Fibroblast of lung (primary cell): ENCODE measurements at regions not wholly inside any gene's neighbourhood (a gene's known extent, or its start where the extent isn't known, plus 50 kb on each side); places are given as distances from the start of the nearest gene placed in this dataset.
"Not testable (repeated sequence)": the region's sequence is repeated elsewhere in the genome, so short reads cannot be mapped to it uniquely, and the experiment has no call there.

Experiments used
- DNase-seq, 2 donors: peaks; one replicate each; pipeline versions ENCODE4 v3.0.0 to v3.0.0-alpha.2; 2010; ENCODE audit warnings: low read depth in 2 of 2
- H2AFZ ChIP-seq: 2 replicates; pipeline ENCODE4 v1.5.1; 2012; ENCODE audit warnings: low read length, control low read depth, inconsistent platforms
- H3K27ac ChIP-seq: 2 replicates; pipeline ENCODE4 v1.5.1; 2011; ENCODE audit warnings: low read length, control low read depth; ENCODE audit not compliant: insufficient read depth
- H3K27me3 ChIP-seq: 2 replicates; pipeline ENCODE4 v1.5.1; 2011; ENCODE audit warnings: mild to moderate bottlenecking, low read length; ENCODE audit not compliant: control insufficient read depth, insufficient read depth
- H3K36me3 ChIP-seq: 2 replicates; pipeline ENCODE4 v1.5.1; 2011; ENCODE audit warnings: low read length; ENCODE audit not compliant: control insufficient read depth, insufficient read depth
- H3K4me1 ChIP-seq: 2 replicates; pipeline ENCODE4 v1.5.1; 2011; ENCODE audit warnings: low read length; ENCODE audit not compliant: control insufficient read depth, insufficient read depth; ENCODE audit errors: extremely low read depth
- H3K4me2 ChIP-seq: 2 replicates; pipeline ENCODE4 v1.5.1; 2011; ENCODE audit warnings: low read length, control low read depth; ENCODE audit not compliant: insufficient read depth; ENCODE audit errors: extremely low read depth
- H3K4me3 ChIP-seq, 4 experiments: fragments of 200-600 bp in 1 of 4; sonication (generic) in 1 of 4; replicated peaks in 1 of 4; 2 replicates each; pipeline ENCODE4 v1.5.1; 2011 to 2016; ENCODE audit warnings: low read length in 4 of 4, low read depth in 3 of 4, mild to moderate bottlenecking in 3 of 4, control low read depth in 2 of 4, inconsistent platforms in 1 of 4, mixed read lengths in 1 of 4; ENCODE audit not compliant: insufficient read depth in 1 of 4; ENCODE audit errors: control extremely low read depth in 1 of 4
- H3K79me2 ChIP-seq: 2 replicates; pipeline ENCODE4 v1.5.1; 2012; ENCODE audit warnings: mild to moderate bottlenecking, low read length, inconsistent platforms; ENCODE audit not compliant: control insufficient read depth, insufficient read depth
- H3K9ac ChIP-seq: 2 replicates; pipeline ENCODE4 v1.5.1; 2011; ENCODE audit warnings: mild to moderate bottlenecking, low read length, control low read depth; ENCODE audit not compliant: insufficient read depth
- H3K9me3 ChIP-seq: 2 replicates; pipeline ENCODE4 v1.5.1; 2012; ENCODE audit warnings: low read depth, low read length; ENCODE audit not compliant: control insufficient read depth, insufficient read depth
- H4K20me1 ChIP-seq: 2 replicates; pipeline ENCODE4 v1.5.1; 2011; ENCODE audit warnings: low read length; ENCODE audit not compliant: control insufficient read depth, insufficient read depth; ENCODE audit errors: extremely low read depth
- EZH2 ChIP-seq: IDR thresholded peaks from 2 replicates; pipeline ENCODE4 v1.5.1; 2012; ENCODE audit warnings: low read length, control low read depth, mild to moderate bottlenecking; ENCODE audit errors: missing control alignments
- TF ChIP-seq, protein P1 (sequence below), 2 donors: IDR thresholded peaks in 1 of 2; conservative IDR thresholded peaks in 1 of 2; 1 replicate in 1 of 2; 2 replicates in 1 of 2; pipeline ENCODE4 v1.5.1; 2011 to 2012; ENCODE audit warnings: low read length in 2 of 2, control low read depth in 1 of 2, inconsistent platforms in 1 of 2, low read depth in 1 of 2, mild to moderate bottlenecking in 1 of 2

DNA sequence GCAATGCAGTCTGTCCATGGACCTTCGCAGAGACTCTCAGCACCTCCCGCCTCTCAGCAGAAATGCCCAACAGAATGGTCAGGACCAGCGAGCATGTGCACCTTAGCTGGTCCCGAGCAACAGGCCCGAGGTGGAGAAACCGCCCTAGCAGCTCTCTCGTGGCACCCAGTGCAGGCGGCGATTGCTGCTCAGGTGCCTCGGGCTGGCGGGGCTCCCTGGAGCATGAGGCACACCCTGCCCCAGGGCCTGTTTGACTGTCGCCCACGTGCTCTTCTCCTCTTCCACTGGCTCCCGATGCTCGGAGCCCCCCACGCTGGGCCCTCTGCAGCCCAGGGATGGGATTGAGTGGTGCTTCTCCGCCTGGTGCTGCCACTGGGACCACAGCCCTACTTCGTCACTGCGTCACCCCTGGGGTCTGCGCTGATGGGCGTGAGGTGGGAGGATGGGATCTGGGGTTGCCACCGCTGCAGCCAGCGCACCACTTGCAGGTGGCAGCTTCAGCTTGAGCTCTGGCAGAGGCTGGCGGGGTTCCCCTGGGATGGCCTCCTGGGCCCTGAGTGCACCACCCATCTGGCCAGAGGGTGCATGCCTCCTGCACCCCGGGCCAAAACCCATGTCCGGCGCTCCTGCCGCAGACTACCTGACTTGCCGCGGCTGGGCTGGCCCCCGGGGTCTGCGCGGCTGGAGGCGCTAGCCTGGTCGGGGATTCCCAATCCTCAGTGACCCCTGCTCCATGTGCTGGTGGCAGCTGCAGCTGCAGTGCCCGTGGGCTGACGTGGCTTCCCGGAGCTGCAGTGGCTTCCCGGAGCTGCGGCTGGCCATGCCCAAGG, 244.2 kb downstream of the FOXD4L6 start:
- H3K9ac ChIP-seq = no peak overlapping the region
- H3K9me3 ChIP-seq = no peaks in the 10 kb centered on the region
- H3K79me2 ChIP-seq = no peaks in the 10 kb centered on the region
- H4K20me1 ChIP-seq = no peaks in the 10 kb centered on the region
- no peak overlapping the region for H3K4me2 ChIP-seq
- H3K27ac ChIP-seq = no peak overlapping the region
- H2AFZ ChIP-seq = no peak overlapping the region
- no peaks in the 10 kb centered on the region for H3K27me3 ChIP-seq
- H3K4me3 ChIP-seq = no peak overlapping the region
- no peaks in the 10 kb centered on the region for H3K36me3 ChIP-seq
- no peak for DNase-seq
- no peaks in the 10 kb centered on the region for H3K4me1 ChIP-seq
- TF ChIP-seq, protein P1, sequence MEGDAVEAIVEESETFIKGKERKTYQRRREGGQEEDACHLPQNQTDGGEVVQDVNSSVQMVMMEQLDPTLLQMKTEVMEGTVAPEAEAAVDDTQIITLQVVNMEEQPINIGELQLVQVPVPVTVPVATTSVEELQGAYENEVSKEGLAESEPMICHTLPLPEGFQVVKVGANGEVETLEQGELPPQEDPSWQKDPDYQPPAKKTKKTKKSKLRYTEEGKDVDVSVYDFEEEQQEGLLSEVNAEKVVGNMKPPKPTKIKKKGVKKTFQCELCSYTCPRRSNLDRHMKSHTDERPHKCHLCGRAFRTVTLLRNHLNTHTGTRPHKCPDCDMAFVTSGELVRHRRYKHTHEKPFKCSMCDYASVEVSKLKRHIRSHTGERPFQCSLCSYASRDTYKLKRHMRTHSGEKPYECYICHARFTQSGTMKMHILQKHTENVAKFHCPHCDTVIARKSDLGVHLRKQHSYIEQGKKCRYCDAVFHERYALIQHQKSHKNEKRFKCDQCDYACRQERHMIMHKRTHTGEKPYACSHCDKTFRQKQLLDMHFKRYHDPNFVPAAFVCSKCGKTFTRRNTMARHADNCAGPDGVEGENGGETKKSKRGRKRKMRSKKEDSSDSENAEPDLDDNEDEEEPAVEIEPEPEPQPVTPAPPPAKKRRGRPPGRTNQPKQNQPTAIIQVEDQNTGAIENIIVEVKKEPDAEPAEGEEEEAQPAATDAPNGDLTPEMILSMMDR (conservative IDR thresholded peaks at IDR 0.05 in 1 of 2, IDR thresholded peaks at IDR 0.05 in 1 of 2; ENCODE audit: low read depth in 1 of 2, low read length in 2 of 2) = no peak
- no peak for TF ChIP-seq EZH2

DNA sequence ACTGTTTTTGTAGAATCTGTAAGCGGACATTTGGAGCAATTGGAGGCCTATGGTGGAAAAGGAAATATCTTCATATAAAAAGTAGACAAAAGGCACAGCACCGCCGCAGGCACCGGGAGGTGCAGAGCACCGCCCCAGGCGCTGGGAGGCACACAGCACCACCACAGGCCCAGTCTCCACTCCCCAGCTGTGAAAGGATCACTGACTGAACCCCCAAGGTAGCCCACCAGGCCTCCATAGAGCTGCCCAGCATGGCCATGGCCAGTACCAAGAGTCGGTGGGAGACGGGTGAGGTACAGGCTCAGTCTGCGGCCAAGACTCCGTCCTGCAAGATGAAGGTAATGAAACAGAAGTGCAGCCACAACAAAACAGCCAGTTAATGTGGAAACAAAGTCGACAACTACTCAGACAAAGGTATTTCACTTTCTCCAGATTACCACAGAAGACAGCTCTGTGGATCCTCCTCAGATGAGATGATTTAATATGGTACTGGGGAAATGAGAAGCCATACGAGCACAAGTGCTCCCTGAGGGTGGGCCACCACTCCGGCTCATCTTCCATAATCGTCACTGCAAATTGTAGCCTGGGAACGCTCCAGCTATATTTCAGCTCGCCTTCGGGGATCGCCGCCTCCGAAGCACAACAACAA, 244.9 kb downstream of the FOXD4L6 start:
- not testable (repeated sequence) for DNase-seq, H3K4me1 ChIP-seq, H3K36me3 ChIP-seq, H2AFZ ChIP-seq, H3K9me3 ChIP-seq, H3K27ac ChIP-seq, H3K9ac ChIP-seq, H3K4me3 ChIP-seq, H4K20me1 ChIP-seq, H3K4me2 ChIP-seq, H3K79me2 ChIP-seq, H3K27me3 ChIP-seq

DNA sequence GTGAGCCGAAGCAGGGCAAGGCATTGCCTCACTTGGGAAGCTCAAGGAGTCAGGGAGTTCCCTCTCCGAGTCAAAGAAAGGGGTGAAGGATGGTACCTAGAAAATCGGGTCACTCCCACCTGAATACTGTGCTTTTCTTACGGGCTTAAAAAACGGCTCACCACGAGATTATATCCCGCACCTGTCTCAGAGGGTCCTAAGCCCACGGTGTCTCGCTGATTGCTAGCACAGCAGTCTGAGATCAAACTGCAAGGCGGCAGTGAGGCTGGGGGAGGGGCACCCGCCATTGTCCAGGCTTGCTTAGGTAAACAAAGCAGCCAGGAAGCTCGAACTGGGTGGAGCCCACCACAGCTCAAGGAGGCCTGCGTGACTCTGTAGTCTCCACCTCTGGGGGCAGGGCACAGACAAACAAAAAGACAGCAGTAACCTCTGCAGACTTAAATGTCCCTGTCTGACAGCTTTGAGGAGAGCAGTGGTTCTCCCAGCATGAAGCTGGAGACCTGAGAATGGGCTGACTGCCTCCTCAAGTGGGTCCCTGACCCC, 254.7 kb downstream of the FOXD4L6 start:
- H3K79me2 ChIP-seq, H2AFZ ChIP-seq, DNase-seq, H3K4me2 ChIP-seq, H3K9ac ChIP-seq, H3K9me3 ChIP-seq, H3K4me3 ChIP-seq, H3K4me1 ChIP-seq, H4K20me1 ChIP-seq, H3K36me3 ChIP-seq, H3K27ac ChIP-seq, H3K27me3 ChIP-seq: not testable (repeated sequence)

DNA sequence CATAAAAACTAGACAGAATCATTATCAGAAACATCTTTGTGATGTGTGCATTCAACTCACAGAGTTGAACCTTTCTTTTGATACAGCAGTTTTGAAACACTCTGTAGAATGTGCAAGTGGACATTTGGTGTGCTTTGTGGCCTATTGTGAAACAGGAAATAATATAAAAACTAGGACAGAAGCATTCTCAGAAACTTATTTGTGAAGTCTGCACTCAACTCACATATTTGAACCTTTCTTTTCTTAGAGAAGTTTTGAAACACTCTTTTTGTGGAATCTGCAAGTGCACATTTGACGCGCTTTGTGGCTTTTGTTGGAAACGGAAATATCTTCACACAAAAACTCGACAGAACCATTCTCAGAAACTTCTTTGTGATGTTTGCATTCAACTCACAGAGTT, 260.0 kb downstream of the FOXD4L6 start:
- H3K79me2 ChIP-seq, H3K9ac ChIP-seq, H3K27me3 ChIP-seq, H3K4me1 ChIP-seq, H2AFZ ChIP-seq, H4K20me1 ChIP-seq, DNase-seq, H3K27ac ChIP-seq, H3K36me3 ChIP-seq, H3K4me3 ChIP-seq, H3K9me3 ChIP-seq, H3K4me2 ChIP-seq: not testable (repeated sequence)
